WTC11 (cell line): ENCODE measurements at regions not wholly inside any gene's neighbourhood (a gene's known extent, or its start where the extent isn't known, plus 50 kb on each side); places are given as distances from the start of the nearest gene placed in this dataset.

Source experiments
- CTCF ChIP-seq: fragments of 200-600 bp; IDR thresholded peaks from 2 replicates; pipeline ENCODE4 v1.8.0; 2022; ENCODE audit warnings: antibody characterized with exemption
- NR3C1 ChIP-seq: sonication (generic); formaldehyde crosslinking; conservative IDR thresholded peaks from 2 replicates; pipeline ENCODE4 v1.8.1; 2023; ENCODE audit warnings: low read depth, mild to moderate bottlenecking, missing genetic modification reagents

DNA sequence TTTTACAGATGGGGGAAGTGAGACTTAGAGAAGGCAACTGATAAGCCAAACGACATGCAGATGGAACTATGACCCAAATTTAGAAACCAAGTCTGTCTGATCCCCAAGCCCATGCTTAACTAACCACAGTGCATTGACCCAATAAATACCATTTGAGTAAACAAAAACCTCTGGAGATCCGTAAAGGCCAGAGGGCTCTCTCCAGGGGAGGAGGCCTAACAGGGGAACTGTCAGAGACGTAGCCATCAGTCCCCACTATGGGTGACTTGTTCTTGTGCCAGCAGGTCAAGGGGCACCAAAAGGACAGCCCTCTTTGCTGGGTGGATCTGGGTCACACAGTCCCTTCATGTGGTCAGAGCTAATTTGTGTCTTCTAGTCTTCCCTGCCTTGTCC lies 420.2 kb downstream of the BCOR start:
- no peak for TF ChIP-seq CTCF
- TF ChIP-seq NR3C1 (CRISPR knock-in tag) = no peak
